HepG2 (cell line): ENCODE measurements at regions not wholly inside any gene's neighbourhood (a gene's known extent, or its start where the extent isn't known, plus 50 kb on each side); places are given as distances from the start of the nearest gene placed in this dataset.

ENCODE experiments used
- ARID5B ChIP-seq: IDR thresholded peaks from 2 replicates; pipeline ENCODE4 v1.4.0; 2020; ENCODE audit warnings: mild to moderate bottlenecking, missing genetic modification reagents
- CEBPB ChIP-seq: IDR thresholded peaks from 2 replicates; pipeline ENCODE4 v1.6.1; 2011; ENCODE audit warnings: low read depth, low read length, improper control_type of control experiment, borderline replicate concordance
- CEBPG ChIP-seq: IDR thresholded peaks from 2 replicates; pipeline ENCODE4 v1.6.1; 2016
- FOXJ3 ChIP-seq: sonication (generic); formaldehyde crosslinking; IDR thresholded peaks from 2 replicates; pipeline ENCODE4 v1.4.0; 2020; ENCODE audit warnings: missing genetic modification reagents, mild to moderate bottlenecking, borderline replicate concordance
- FOXP1 ChIP-seq, 2 experiments: fragments of 450-650 bp in 1 of 2; IDR thresholded peaks; 2 replicates each; pipeline ENCODE4 v1.6.1; 2017 to 2018; ENCODE audit warnings: antibody characterized with exemption in 1 of 2
- GATA4 ChIP-seq: sonication (generic); IDR thresholded peaks from 2 replicates; pipeline ENCODE4 v1.6.1; 2016; ENCODE audit warnings: antibody characterized with exemption, low read depth, borderline replicate concordance
- HNF4A ChIP-seq: sonication (generic); formaldehyde crosslinking; IDR thresholded peaks from 2 replicates; pipeline ENCODE4 v1.4.0; 2020; ENCODE audit warnings: missing genetic modification reagents
- ISL2 ChIP-seq: sonication (generic); formaldehyde crosslinking; IDR thresholded peaks from 2 replicates; pipeline ENCODE4 v1.5.0; 2020; ENCODE audit warnings: missing genetic modification reagents
- MED1 ChIP-seq: sonication (generic); formaldehyde crosslinking; IDR thresholded peaks from 2 replicates; pipeline ENCODE4 v1.4.0; 2020; ENCODE audit warnings: missing genetic modification reagents
- MIER3 ChIP-seq: IDR thresholded peaks from 2 replicates; pipeline ENCODE4 v1.6.1; 2016; ENCODE audit warnings: missing compliant biosample characterization, borderline replicate concordance
- MIXL1 ChIP-seq: IDR thresholded peaks from 2 replicates; pipeline ENCODE4 v1.6.1; 2016
- NFIC ChIP-seq: IDR thresholded peaks from 2 replicates; pipeline ENCODE4 v1.6.1; 2012; ENCODE audit warnings: mild to moderate bottlenecking, low read length, inconsistent platforms
- NFKBIZ ChIP-seq: IDR thresholded peaks from 2 replicates; pipeline ENCODE4 v1.6.1; 2018; ENCODE audit warnings: missing genetic modification reagents, missing compliant biosample characterization
- NR2F2 ChIP-seq: IDR thresholded peaks from 2 replicates; pipeline ENCODE4 v1.6.1; 2012; ENCODE audit warnings: low read depth, inconsistent platforms, borderline replicate concordance
- RARA ChIP-seq: IDR thresholded peaks from 2 replicates; pipeline ENCODE4 v1.6.1; 2016; ENCODE audit warnings: missing genetic modification reagents, missing compliant biosample characterization
- RORA ChIP-seq: sonication (generic); formaldehyde crosslinking; IDR thresholded peaks from 2 replicates; pipeline ENCODE4 v1.5.0; 2020; ENCODE audit warnings: mild to moderate bottlenecking, missing genetic modification reagents, moderate library complexity
- SOX13 ChIP-seq, 3 experiments: fragments of 450-650 bp in 1 of 3; sonication (generic) in 1 of 3; formaldehyde crosslinking in 1 of 3; IDR thresholded peaks in 2 of 3; conservative IDR thresholded peaks in 1 of 3; 2 replicates each; pipeline versions ENCODE4 v1.5.0 to v1.6.1; 2016 to 2020; ENCODE audit warnings: antibody characterized with exemption in 1 of 3, mild to moderate bottlenecking in 1 of 3, missing compliant biosample characterization in 1 of 3, missing genetic modification reagents in 1 of 3, moderate library complexity in 1 of 3
- SOX6 ChIP-seq, 2 experiments: fragments of 450-650 bp in 1 of 2; sonication (generic) in 1 of 2; formaldehyde crosslinking in 1 of 2; IDR thresholded peaks; 2 replicates each; pipeline versions ENCODE4 v1.4.0 to v1.6.1; 2017 to 2020; ENCODE audit warnings: antibody characterized with exemption in 1 of 2, mild to moderate bottlenecking in 1 of 2, missing genetic modification reagents in 1 of 2
- ZNF225 ChIP-seq: sonication (generic); formaldehyde crosslinking; IDR thresholded peaks from 2 replicates; pipeline ENCODE4 v1.4.0; 2020; ENCODE audit warnings: mild to moderate bottlenecking, missing genetic modification reagents
- ZNF232 ChIP-seq: sonication (generic); formaldehyde crosslinking; IDR thresholded peaks from 2 replicates; pipeline ENCODE4 v1.4.0; 2020; ENCODE audit warnings: missing genetic modification reagents, borderline replicate concordance
- ZNF367 ChIP-seq: sonication (generic); formaldehyde crosslinking; IDR thresholded peaks from 2 replicates; pipeline ENCODE4 v1.4.0; 2020; ENCODE audit warnings: missing genetic modification reagents, borderline replicate concordance
- ZNF431 ChIP-seq: sonication (generic); formaldehyde crosslinking; IDR thresholded peaks from 2 replicates; pipeline ENCODE4 v1.9.0; 2022; ENCODE audit warnings: missing genetic modification reagents, low read depth, mild to moderate bottlenecking, borderline replicate concordance
- ZNF839 ChIP-seq: sonication (generic); formaldehyde crosslinking; IDR thresholded peaks from 2 replicates; pipeline ENCODE4 v1.4.0; 2020; ENCODE audit warnings: missing genetic modification reagents, mild to moderate bottlenecking, borderline replicate concordance
- TF ChIP-seq, protein P1 (sequence below): sonication (generic); formaldehyde crosslinking; IDR thresholded peaks from 2 replicates; pipeline ENCODE4 v1.4.0; 2020; ENCODE audit warnings: missing genetic modification reagents

DNA sequence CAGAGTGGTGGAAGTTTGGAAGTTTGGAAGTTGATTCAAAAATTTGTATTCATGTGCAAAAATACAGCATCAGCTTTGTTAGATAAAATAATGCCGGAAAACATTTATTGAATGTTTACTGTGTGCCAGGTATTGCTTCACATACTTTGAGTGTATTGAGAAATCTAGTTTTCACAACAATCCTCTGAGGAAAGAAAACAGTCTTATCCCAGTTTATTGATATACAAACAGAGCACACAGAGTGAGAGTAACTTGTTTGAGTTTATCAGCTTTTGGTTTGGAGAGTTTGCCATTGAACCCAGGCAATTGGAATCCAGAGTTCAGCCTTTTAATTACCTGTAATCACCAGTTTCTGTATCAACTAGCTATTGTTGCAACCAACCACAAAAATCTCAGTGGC is 127.2 kb upstream of the RPS6KA3 start (continued):
- TF ChIP-seq ZNF225 (CRISPR knock-in tag): no peak
- TF ChIP-seq ZNF367 (CRISPR knock-in tag): no peak
- peak; percentile 91 for TF ChIP-seq CEBPB
- TF ChIP-seq MED1 (CRISPR knock-in tag): peak; percentile 74
- TF ChIP-seq NR2F2: 0 out of 2 replicates have a peak, but pooled peaks have one; percentile 18
- no peak for TF ChIP-seq SOX6 (IDR thresholded peaks at IDR 0.05)
- TF ChIP-seq SOX6 (CRISPR knock-in tag; IDR thresholded peaks at IDR 0.05): peak; percentile 84
- TF ChIP-seq MIER3: peak; percentile 19; the same call in 1 of the 2 replicates
- 0 out of 2 replicates have a peak, but pooled peaks have one; percentile 32 for TF ChIP-seq FOXP1 (IDR thresholded peaks at IDR 0.05)
- peak; percentile 95 for TF ChIP-seq FOXP1 (CRISPR knock-in tag; IDR thresholded peaks at IDR 0.05)
- peak; percentile 71 for TF ChIP-seq ARID5B
- TF ChIP-seq CEBPG: peak; percentile 87
- TF ChIP-seq, protein P1, sequence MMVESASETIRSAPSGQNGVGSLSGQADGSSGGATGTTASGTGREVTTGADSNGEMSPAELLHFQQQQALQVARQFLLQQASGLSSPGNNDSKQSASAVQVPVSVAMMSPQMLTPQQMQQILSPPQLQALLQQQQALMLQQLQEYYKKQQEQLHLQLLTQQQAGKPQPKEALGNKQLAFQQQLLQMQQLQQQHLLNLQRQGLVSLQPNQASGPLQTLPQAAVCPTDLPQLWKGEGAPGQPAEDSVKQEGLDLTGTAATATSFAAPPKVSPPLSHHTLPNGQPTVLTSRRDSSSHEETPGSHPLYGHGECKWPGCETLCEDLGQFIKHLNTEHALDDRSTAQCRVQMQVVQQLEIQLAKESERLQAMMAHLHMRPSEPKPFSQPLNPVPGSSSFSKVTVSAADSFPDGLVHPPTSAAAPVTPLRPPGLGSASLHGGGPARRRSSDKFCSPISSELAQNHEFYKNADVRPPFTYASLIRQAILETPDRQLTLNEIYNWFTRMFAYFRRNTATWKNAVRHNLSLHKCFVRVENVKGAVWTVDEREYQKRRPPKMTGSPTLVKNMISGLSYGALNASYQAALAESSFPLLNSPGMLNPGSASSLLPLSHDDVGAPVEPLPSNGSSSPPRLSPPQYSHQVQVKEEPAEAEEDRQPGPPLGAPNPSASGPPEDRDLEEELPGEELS (CRISPR knock-in tag): peak; percentile 81
- peak; percentile 37 for TF ChIP-seq HNF4A
- peak; percentile 86 for TF ChIP-seq ISL2
- peak; percentile 84; the same call in 1 of the 2 replicates for TF ChIP-seq FOXJ3 (CRISPR knock-in tag)
- TF ChIP-seq NFKBIZ (CRISPR knock-in tag): 0 out of 2 replicates have a peak, but pooled peaks have one; percentile 31
- no peak for TF ChIP-seq SOX13 (IDR thresholded peaks at IDR 0.05)
- peak in 1 of 2 experiments; percentile 69; a peak in 2 of 4 replicates for TF ChIP-seq SOX13 (CRISPR knock-in tag; conservative IDR thresholded peaks at IDR 0.05 in 1 of 2, IDR thresholded peaks at IDR 0.05 in 1 of 2)
- TF ChIP-seq GATA4: peak; percentile 24; the same call in 1 of the 2 replicates
- peak; percentile 68; the same call in 1 of the 2 replicates for TF ChIP-seq MIXL1
- peak; percentile 28; the same call in 1 of the 2 replicates for TF ChIP-seq RARA
- no peak for TF ChIP-seq ZNF839 (CRISPR knock-in tag)
- no peak for TF ChIP-seq RORA
- no peak for TF ChIP-seq ZNF431
- no peak for TF ChIP-seq ZNF232 (CRISPR knock-in tag)
- peak; percentile 64; the same call in 1 of the 2 replicates for TF ChIP-seq NFIC
